DND-41 (cell line): ENCODE measurements at regions not wholly inside any gene's neighbourhood (a gene's known extent, or its start where the extent isn't known, plus 50 kb on each side); places are given as distances from the start of the nearest gene placed in this dataset.

Source experiments
- ATAC-seq: fragments of 200-7000 bp; cut with Tn5 transposase; 3 replicates; pipeline ENCODE4 v1.9.1; 2021; ENCODE audit warnings: low read depth; ENCODE audit not compliant: insufficient read depth
- DNase-seq: peaks from one replicate; pipeline ENCODE4 v3.0.0-alpha.2; 2020
- H2AFZ ChIP-seq: 2 replicates; pipeline ENCODE4 v1.6.0; 2012; ENCODE audit warnings: low read depth, low read length
- H3K27ac ChIP-seq: 2 replicates; pipeline ENCODE4 v1.5.1; 2012; ENCODE audit warnings: low read length, inconsistent platforms
- H3K27me3 ChIP-seq: fragments of 200-600 bp; sonication (generic); 2 replicates; pipeline ENCODE4 v1.6.0; 2012; ENCODE audit warnings: low read length, mild to moderate bottlenecking, inconsistent platforms; ENCODE audit not compliant: insufficient read depth, poor library complexity
- H3K36me3 ChIP-seq: 2 replicates; pipeline ENCODE4 v1.5.1; 2012; ENCODE audit warnings: low read length, inconsistent platforms; ENCODE audit not compliant: insufficient read depth
- H3K4me1 ChIP-seq: 2 replicates; pipeline ENCODE4 v1.5.1; 2012; ENCODE audit warnings: mild to moderate bottlenecking, low read length; ENCODE audit not compliant: insufficient read depth
- H3K4me2 ChIP-seq: 2 replicates; pipeline ENCODE4 v1.6.0; 2012; ENCODE audit warnings: mild to moderate bottlenecking, moderate library complexity, low read length, inconsistent platforms; ENCODE audit not compliant: insufficient read depth
- H3K4me3 ChIP-seq, 2 experiments: fragments of 200-600 bp in 1 of 2; shearing (Covaris generic) in 1 of 2; 2 replicates each; pipeline ENCODE4 v1.5.1; 2012 to 2016; ENCODE audit warnings: inconsistent platforms in 2 of 2, low read length in 2 of 2, mild to moderate bottlenecking in 2 of 2, low read depth in 1 of 2, moderate library complexity in 1 of 2
- H3K79me2 ChIP-seq: 2 replicates; pipeline ENCODE4 v1.6.0; 2012; ENCODE audit warnings: low read length, inconsistent platforms; ENCODE audit not compliant: insufficient read depth
- H3K9ac ChIP-seq: 2 replicates; pipeline ENCODE4 v1.6.0; 2012; ENCODE audit warnings: low read depth, mild to moderate bottlenecking, inconsistent platforms, low read length, moderate library complexity
- H3K9me3 ChIP-seq: 2 replicates; pipeline ENCODE4 v1.5.1; 2012; ENCODE audit warnings: low read length, moderate library complexity, mild to moderate bottlenecking, inconsistent platforms; ENCODE audit not compliant: insufficient read depth, severe bottlenecking
- H4K20me1 ChIP-seq: 2 replicates; pipeline ENCODE4 v1.6.0; 2012; ENCODE audit warnings: low read length; ENCODE audit not compliant: insufficient read depth
- EZH2 ChIP-seq: IDR thresholded peaks from 3 replicates; pipeline ENCODE4 v1.6.1; 2012; ENCODE audit warnings: borderline replicate concordance, low read depth, mild to moderate bottlenecking, moderate library complexity, low read length, inconsistent platforms; ENCODE audit not compliant: severe bottlenecking
- TF ChIP-seq, protein P1 (sequence below): IDR thresholded peaks from 2 replicates; pipeline ENCODE4 v1.5.1; 2012; ENCODE audit warnings: borderline replicate concordance, low read length, moderate library complexity, mild to moderate bottlenecking; ENCODE audit not compliant: poor library complexity, severe bottlenecking; ENCODE audit errors: extremely low read depth

DNA sequence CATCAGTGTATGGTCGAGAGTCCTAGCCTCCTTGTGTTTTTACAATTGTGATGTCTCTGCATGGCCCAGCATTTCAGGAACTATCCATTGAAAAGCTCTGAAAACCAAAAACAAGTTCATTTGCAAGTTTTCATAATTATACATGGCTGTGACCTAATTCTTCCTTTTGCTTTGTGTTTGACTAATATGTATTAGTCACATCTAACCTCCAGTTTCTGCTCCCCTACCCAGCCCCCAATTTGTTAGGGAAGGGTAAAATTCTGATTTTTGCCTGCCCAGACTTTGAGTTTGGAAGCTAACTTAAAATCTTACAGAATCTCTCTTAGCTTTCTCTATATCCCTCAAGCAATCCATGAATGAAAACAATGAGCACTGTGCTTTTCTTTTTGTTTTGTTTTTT is 128.2 kb upstream of the SEMA6A start:
- Histone ChIP-seq H4K20me1 (no peaks in the 10 kb centered on the region), H2AFZ (no peak overlapping the region), H3K9ac (no peak overlapping the region), H3K9me3 (no peaks in the 10 kb centered on the region), H3K4me1 (no peaks in the 10 kb centered on the region), H3K4me2 (no peak overlapping the region), H3K27me3 (no peaks in the 10 kb centered on the region), H3K4me3 (no peak overlapping the region), H3K27ac (no peak overlapping the region), H3K36me3 (no peaks in the 10 kb centered on the region), H3K79me2 (no peaks in the 10 kb centered on the region)
- no peak for ATAC-seq
- DNase-seq: no peak
- TF ChIP-seq, protein P1, sequence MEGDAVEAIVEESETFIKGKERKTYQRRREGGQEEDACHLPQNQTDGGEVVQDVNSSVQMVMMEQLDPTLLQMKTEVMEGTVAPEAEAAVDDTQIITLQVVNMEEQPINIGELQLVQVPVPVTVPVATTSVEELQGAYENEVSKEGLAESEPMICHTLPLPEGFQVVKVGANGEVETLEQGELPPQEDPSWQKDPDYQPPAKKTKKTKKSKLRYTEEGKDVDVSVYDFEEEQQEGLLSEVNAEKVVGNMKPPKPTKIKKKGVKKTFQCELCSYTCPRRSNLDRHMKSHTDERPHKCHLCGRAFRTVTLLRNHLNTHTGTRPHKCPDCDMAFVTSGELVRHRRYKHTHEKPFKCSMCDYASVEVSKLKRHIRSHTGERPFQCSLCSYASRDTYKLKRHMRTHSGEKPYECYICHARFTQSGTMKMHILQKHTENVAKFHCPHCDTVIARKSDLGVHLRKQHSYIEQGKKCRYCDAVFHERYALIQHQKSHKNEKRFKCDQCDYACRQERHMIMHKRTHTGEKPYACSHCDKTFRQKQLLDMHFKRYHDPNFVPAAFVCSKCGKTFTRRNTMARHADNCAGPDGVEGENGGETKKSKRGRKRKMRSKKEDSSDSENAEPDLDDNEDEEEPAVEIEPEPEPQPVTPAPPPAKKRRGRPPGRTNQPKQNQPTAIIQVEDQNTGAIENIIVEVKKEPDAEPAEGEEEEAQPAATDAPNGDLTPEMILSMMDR: no peak
- TF ChIP-seq EZH2: no peak

DNA sequence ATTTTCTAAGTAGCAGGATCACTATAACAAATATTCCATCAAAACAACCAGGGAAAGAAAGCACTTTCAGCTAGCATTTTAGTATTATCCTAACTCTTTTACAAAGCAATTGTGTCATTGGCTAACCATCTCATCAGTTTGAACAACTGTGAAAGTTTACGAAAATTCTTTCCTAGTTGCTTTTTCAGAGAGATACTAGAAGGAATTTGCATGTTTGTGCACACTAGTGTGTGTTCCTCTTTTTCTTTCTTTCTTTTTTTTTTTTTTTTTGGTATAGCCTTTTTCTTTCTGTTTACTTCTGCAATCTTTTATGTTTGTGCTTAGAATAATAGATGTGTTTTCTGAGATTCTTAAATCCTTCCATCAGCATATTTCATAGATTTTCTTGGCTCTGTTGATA is 124.7 kb upstream of the SEMA6A start:
- DNase-seq: no peak
- no peaks in the 10 kb centered on the region for H4K20me1 ChIP-seq
- no peaks in the 10 kb centered on the region for H3K27me3 ChIP-seq
- H3K27ac ChIP-seq: no peak overlapping the region
- H2AFZ ChIP-seq: no peak overlapping the region
- H3K79me2 ChIP-seq: no peaks in the 10 kb centered on the region
- no peaks in the 10 kb centered on the region for H3K36me3 ChIP-seq
- no peaks in the 10 kb centered on the region for H3K4me1 ChIP-seq
- no peak for TF ChIP-seq EZH2
- TF ChIP-seq, protein P1: no peak
- no peaks in the 10 kb centered on the region for H3K9me3 ChIP-seq
- ATAC-seq: no peak
- no peak overlapping the region for H3K4me2 ChIP-seq
- no peak overlapping the region for H3K9ac ChIP-seq
- H3K4me3 ChIP-seq: no peak overlapping the region

DNA sequence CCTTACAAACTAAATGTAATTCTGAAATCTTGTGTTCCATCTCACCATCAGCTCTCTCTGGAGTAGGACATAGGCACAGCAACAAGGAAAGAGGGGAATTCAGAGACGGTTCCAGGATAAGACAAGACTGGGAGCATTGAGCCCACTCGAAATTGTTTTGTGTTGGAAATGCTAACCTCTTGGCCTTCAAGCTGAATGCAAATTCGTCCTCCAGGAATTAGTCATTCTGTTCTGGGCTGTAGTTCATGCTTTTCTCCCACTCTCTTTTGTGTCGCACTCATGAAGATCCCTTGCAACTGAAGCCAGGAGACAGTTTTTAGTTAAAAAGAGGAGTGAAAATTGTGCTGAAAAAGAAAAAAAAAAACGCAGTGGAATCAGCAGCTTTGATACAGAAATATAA is 121.7 kb upstream of the SEMA6A start:
- no peak overlapping the region for H3K9ac ChIP-seq
- no peaks in the 10 kb centered on the region for H3K9me3 ChIP-seq
- no peak overlapping the region for H2AFZ ChIP-seq
- no peak overlapping the region for H3K27ac ChIP-seq
- ATAC-seq (no peak), DNase-seq (no peak)
- no peaks in the 10 kb centered on the region for H3K27me3 ChIP-seq
- no peak overlapping the region for H3K4me3 ChIP-seq
- no peaks in the 10 kb centered on the region for H3K4me1 ChIP-seq
- no peaks in the 10 kb centered on the region for H3K79me2 ChIP-seq
- H3K36me3 ChIP-seq: no peaks in the 10 kb centered on the region
- no peaks in the 10 kb centered on the region for H4K20me1 ChIP-seq
- TF ChIP-seq EZH2: no peak
- TF ChIP-seq, protein P1: no peak
- H3K4me2 ChIP-seq: no peak overlapping the region

DNA sequence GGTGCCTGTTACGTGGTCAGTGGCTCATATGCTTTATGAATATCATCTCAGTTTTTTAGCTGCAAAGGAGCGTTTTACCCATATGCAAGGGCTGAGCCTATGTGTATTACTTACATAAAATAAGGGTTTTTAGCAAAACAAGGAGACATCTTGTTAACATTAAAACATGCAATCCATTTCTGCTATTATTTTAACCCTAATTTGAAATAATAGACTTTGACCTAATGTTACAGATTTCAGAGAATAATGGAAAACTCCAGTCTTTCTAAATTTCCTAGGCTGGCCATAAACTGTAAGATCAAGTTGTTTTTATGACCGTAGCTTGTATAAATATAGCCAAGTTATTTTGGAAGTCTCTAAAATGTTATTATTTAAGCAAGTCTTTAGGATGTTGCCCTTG is 121.1 kb upstream of the SEMA6A start:
- Histone ChIP-seq H3K79me2 (no peaks in the 10 kb centered on the region), H3K27me3 (no peaks in the 10 kb centered on the region), H2AFZ (no peak overlapping the region), H3K36me3 (no peaks in the 10 kb centered on the region), H3K4me1 (no peaks in the 10 kb centered on the region), H4K20me1 (no peaks in the 10 kb centered on the region), H3K9ac (no peak overlapping the region), H3K9me3 (no peaks in the 10 kb centered on the region), H3K4me3 (no peak overlapping the region), H3K27ac (no peak overlapping the region), H3K4me2 (no peak overlapping the region)
- no peak for DNase-seq
- no peak for ATAC-seq
- TF ChIP-seq, protein P1: no peak
- no peak for TF ChIP-seq EZH2
